HCT116 (cell line): ENCODE measurements at regions not wholly inside any gene's neighbourhood (a gene's known extent, or its start where the extent isn't known, plus 50 kb on each side); places are given as distances from the start of the nearest gene placed in this dataset.

Source experiments
- EZH2 ChIP-seq: fragments of 200-600 bp; sonication (generic); IDR thresholded peaks from 2 replicates; pipeline ENCODE4 v1.6.1; 2017; ENCODE audit warnings: antibody characterized with exemption, mixed run types
- POLR2AphosphoS5 ChIP-seq: IDR thresholded peaks from 2 replicates; pipeline ENCODE4 v1.6.1; 2011; ENCODE audit warnings: mild to moderate bottlenecking, low read depth, low read length, moderate library complexity
- RAD21 ChIP-seq: IDR thresholded peaks from 2 replicates; pipeline ENCODE4 v1.6.1; 2012; ENCODE audit warnings: low read depth, mild to moderate bottlenecking
- SIN3A ChIP-seq: IDR thresholded peaks from 2 replicates; pipeline ENCODE4 v1.6.1; 2012; ENCODE audit warnings: low read depth
- TF ChIP-seq, protein P1 (sequence below), 3 experiments: fragments of 200-600 bp in 1 of 3; sonication (generic) in 1 of 3; IDR thresholded peaks in 2 of 3; conservative IDR thresholded peaks in 1 of 3; 2 replicates each; pipeline ENCODE4 v1.5.1; 2012 to 2017; ENCODE audit warnings: low read depth in 2 of 3, low read length in 2 of 3, antibody characterized with exemption in 1 of 3, borderline replicate concordance in 1 of 3, control low read depth in 1 of 3, mild to moderate bottlenecking in 1 of 3, mixed read lengths in 1 of 3, mixed run types in 1 of 3, moderate library complexity in 1 of 3; ENCODE audit not compliant: insufficient read depth in 1 of 3

DNA sequence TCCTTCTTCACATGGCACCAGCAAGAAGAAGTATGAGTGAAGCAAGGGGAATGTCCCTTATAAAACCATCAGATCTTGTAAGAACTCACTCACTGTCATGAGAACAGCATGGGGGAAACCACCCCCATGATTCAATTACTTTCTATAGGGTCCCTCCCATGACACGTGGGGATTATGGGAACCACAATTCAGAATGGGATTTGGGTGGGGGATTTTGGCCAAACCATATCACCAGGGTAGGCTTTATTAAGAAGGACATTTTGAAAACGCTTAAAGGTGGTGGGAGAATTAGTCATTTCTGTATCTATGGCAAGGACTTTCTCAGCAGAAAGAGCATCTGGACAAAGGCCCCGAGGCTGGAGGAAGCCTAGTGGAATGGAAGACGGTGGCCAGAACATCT is 100.2 kb upstream of the ADAMTS16 start:
- TF ChIP-seq SIN3A (no peak), POLR2AphosphoS5 (no peak), EZH2 (no peak), RAD21 (no peak)
- TF ChIP-seq, protein P1, sequence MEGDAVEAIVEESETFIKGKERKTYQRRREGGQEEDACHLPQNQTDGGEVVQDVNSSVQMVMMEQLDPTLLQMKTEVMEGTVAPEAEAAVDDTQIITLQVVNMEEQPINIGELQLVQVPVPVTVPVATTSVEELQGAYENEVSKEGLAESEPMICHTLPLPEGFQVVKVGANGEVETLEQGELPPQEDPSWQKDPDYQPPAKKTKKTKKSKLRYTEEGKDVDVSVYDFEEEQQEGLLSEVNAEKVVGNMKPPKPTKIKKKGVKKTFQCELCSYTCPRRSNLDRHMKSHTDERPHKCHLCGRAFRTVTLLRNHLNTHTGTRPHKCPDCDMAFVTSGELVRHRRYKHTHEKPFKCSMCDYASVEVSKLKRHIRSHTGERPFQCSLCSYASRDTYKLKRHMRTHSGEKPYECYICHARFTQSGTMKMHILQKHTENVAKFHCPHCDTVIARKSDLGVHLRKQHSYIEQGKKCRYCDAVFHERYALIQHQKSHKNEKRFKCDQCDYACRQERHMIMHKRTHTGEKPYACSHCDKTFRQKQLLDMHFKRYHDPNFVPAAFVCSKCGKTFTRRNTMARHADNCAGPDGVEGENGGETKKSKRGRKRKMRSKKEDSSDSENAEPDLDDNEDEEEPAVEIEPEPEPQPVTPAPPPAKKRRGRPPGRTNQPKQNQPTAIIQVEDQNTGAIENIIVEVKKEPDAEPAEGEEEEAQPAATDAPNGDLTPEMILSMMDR (IDR thresholded peaks at IDR 0.05 in 2 of 3, conservative IDR thresholded peaks at IDR 0.05 in 1 of 3; ENCODE audit: borderline replicate concordance in 1 of 3, insufficient read depth in 1 of 3, low read depth in 2 of 3, low read length in 2 of 3): no peak
